Retinal pigment epithelial cell (primary cell): ENCODE measurements at regions not wholly inside any gene's neighbourhood (a gene's known extent, or its start where the extent isn't known, plus 50 kb on each side); places are given as distances from the start of the nearest gene placed in this dataset.

Experiments used
- DNase-seq: peaks from one replicate; pipeline ENCODE4 v3.0.0-alpha.2; 2010; ENCODE audit warnings: low read depth
- H3K4me3 ChIP-seq: 2 replicates; pipeline ENCODE4 v1.5.1; 2011; ENCODE audit warnings: mild to moderate bottlenecking, low read length, control low read depth, moderate library complexity
- CTCF ChIP-seq: conservative IDR thresholded peaks from 2 replicates; pipeline ENCODE4 v1.5.1; 2011; ENCODE audit warnings: low read depth, low read length, control low read depth, inconsistent platforms

DNA sequence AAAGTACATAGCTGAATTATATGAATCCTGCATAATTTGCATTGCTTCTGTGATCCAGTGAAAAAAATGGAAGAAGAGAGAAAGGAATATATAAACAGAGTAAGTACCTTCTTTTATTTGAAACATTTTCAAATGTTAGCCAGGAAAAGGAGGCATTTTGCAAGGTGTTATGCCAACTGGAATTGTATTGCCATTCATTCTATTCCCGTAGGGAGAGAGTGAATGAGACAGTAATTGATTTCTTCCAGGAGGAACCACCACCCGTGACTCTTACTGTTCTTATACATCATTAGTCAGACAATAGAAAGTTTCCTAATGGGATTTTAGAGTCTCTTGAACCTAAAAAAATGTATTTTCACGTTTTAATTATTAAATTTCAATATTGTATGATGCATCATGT is 324.1 kb upstream of the ALCAM start:
- H3K4me3 ChIP-seq, result no peak overlapping the region
- no peak for DNase-seq
- TF ChIP-seq CTCF, result no peak

GRCh38 chr3:105051111-105051510 is 315.6 kb upstream of the ALCAM start:
- DNase-seq, result no peak
- TF ChIP-seq CTCF, result no peak

GRCh38 chr3:105051972-105052371 is 314.7 kb upstream of the ALCAM start:
- H3K4me3 ChIP-seq, result no peak overlapping the region
- DNase-seq, result no peak
- no peak for TF ChIP-seq CTCF

More at GRCh38 chr3:105051111-105051510, 315.6 kb upstream of the ALCAM start:
- H3K4me3 ChIP-seq, result no peak overlapping the region

GRCh38 chr3:105062853-105063252 is 303.9 kb upstream of the ALCAM start:
- H3K4me3 ChIP-seq, result no peak overlapping the region
- TF ChIP-seq CTCF, result no peak
- DNase-seq, result no peak

DNA sequence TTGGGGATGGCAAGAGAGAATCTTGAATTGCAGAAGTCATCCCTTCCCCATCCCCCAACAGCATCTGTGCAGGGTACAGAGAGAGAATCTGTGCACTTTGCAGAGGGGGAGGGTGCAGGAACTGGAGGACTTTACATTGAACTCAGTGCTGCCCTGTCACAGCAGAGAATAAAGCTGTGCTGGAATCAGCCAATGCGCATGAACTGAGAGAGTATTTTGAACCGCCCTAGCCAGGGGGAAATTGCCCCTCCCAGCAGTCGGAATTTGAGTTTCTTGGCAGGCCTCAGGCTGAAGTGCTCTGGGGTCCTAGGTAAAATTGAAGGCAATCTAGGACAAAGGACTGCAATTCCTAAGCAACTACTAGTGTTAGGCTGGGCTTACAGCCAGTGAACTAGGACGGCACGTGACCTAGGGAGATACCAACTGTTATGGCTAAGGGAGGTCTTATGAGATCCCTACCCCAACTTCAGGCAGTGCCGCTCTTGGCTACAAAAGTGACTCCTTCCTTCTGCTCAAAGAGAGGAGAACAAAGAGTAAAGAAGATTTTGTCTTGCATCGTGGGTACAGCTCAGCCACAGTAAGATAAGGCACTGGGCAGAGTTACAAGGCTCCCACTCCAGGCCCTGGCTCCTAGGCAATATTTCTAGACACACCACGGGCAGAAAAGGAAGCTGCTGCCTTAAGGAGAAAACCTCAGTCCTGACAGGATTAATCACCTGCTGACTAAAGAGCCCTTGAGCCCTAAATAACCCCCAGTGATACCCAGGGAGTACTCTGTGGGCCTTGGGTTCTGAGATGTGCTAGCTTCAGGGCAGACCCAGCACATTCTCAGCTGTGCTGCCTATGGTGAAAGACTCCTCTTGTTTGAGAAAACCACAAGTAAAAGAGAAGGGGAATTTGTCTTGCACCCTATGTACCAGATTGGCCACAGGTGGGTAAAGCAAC is 300.5 kb upstream of the ALCAM start:
- no peak for DNase-seq
- no peak overlapping the region for H3K4me3 ChIP-seq
- TF ChIP-seq CTCF, result no peak

DNA sequence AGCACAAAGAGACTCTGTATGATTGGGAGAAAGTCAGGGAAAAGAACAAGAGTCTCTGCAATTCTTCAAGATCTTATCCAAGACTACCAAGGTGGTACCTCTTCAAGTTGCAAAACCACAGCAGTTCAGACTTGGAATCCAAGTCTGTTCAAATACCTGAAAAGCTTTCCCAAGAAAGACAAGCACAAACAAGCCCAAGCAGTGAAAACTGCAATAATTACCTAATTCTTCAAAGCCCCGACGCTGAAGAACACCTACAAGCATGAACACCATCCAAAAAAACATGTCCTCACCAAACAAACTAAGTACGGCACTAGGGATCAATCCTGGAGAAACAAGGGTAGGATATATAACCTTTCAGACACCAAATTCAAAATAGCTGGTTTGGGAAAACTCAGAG is 299.3 kb upstream of the ALCAM start:
- no peak for TF ChIP-seq CTCF
- no peak overlapping the region for H3K4me3 ChIP-seq
- DNase-seq, result no peak
